IMR-90 (cell line): ENCODE measurements at regions not wholly inside any gene's neighbourhood (a gene's known extent, or its start where the extent isn't known, plus 50 kb on each side); places are given as distances from the start of the nearest gene placed in this dataset.

Source experiments
- ATAC-seq: fragments of 200-7000 bp; cut with Tn5 transposase; 2 replicates; pipeline ENCODE4 v1.9.1; 2020; ENCODE audit warnings: low read depth, mild to moderate bottlenecking, moderate library complexity
- BruUV-seq: library from RNA; stranded (reverse); fragments of 400-500 nt; replicated peaks from 2 replicates; lab custom pipeline; 2021; lab: Mats Ljungman, UMichigan
- CTCF ChIA-PET: fragments of 300-600 bp; formaldehyde crosslinking; extraction: SDS; loops from one replicate; lab custom pipeline; 2021; ENCODE audit warnings: antibody characterized with exemption; lab: Yijun Ruan, JAX
- POLR2A ChIA-PET: fragments of 300-600 bp; sonication (Branson Sonifier 250); formaldehyde crosslinking; loops from one replicate; lab custom pipeline; 2022; ENCODE audit warnings: antibody characterized with exemption; ENCODE audit not compliant: unreplicated experiment; lab: Charles Lee
- DNase-seq: peaks from one replicate; pipeline ENCODE4 v3.0.0; 2013
- H2AFZ ChIP-seq: replicated peaks from 2 replicates; pipeline ENCODE3; 2013; ENCODE audit warnings: low read length, mild to moderate bottlenecking; ENCODE audit not compliant: poor library complexity
- H2AK5ac ChIP-seq: 2 replicates; pipeline ENCODE4 v1.6.1; 2013; ENCODE audit warnings: low read depth, low read length, inconsistent platforms
- H2AK9ac ChIP-seq: replicated peaks from 2 replicates; pipeline ENCODE3; 2013; ENCODE audit warnings: mild to moderate bottlenecking, low read depth, low read length, moderate library complexity; ENCODE audit not compliant: poor library complexity
- H2BK120ac ChIP-seq: 2 replicates; pipeline ENCODE4 v1.6.1; 2013; ENCODE audit warnings: low read depth, low read length, inconsistent platforms
- H2BK15ac ChIP-seq: 3 replicates; pipeline ENCODE4 v1.6.1; 2013; ENCODE audit warnings: low read depth, low read length, inconsistent platforms
- H2BK20ac ChIP-seq: 2 replicates; pipeline ENCODE4 v1.6.1; 2013; ENCODE audit warnings: low read depth, mild to moderate bottlenecking, inconsistent platforms, low read length, moderate library complexity
- H2BK5ac ChIP-seq: 2 replicates; pipeline ENCODE4 v1.6.1; 2013; ENCODE audit warnings: mild to moderate bottlenecking, low read depth, low read length, inconsistent platforms; ENCODE audit not compliant: poor library complexity, severe bottlenecking
- H3K14ac ChIP-seq: replicated peaks from 2 replicates; pipeline ENCODE4 v1.6.1; 2013; ENCODE audit warnings: low read depth, low read length, inconsistent platforms
- H3K18ac ChIP-seq: 2 replicates; pipeline ENCODE4 v1.6.1; 2013; ENCODE audit warnings: low read depth, low read length, control low read depth
- H3K23ac ChIP-seq: 2 replicates; pipeline ENCODE4 v1.6.1; 2013; ENCODE audit warnings: low read depth, low read length, inconsistent platforms
- H3K27ac ChIP-seq: 2 replicates; pipeline ENCODE4 v1.5.1; 2013; ENCODE audit warnings: mild to moderate bottlenecking, control low read depth, low read length; ENCODE audit not compliant: insufficient read depth
- H3K27me3 ChIP-seq: 2 replicates; pipeline ENCODE4 v1.6.1; 2013; ENCODE audit warnings: low read length; ENCODE audit not compliant: control insufficient read depth, insufficient read depth
- H3K36me3 ChIP-seq: 2 replicates; pipeline ENCODE4 v1.6.1; 2013; ENCODE audit warnings: low read length, mixed read lengths; ENCODE audit not compliant: control insufficient read depth, insufficient read depth
- H3K4ac ChIP-seq: 2 replicates; pipeline ENCODE4 v1.6.1; 2013; ENCODE audit warnings: low read depth, low read length, inconsistent platforms
- H3K4me1 ChIP-seq: 2 replicates; pipeline ENCODE4 v1.6.1; 2013; ENCODE audit warnings: low read length, mixed read lengths; ENCODE audit not compliant: control insufficient read depth, insufficient read depth
- H3K4me2 ChIP-seq: 2 replicates; pipeline ENCODE4 v1.6.1; 2013; ENCODE audit warnings: low read depth, mild to moderate bottlenecking, control low read depth, low read length, moderate library complexity
- H3K4me3 ChIP-seq: 2 replicates; pipeline ENCODE4 v1.5.1; 2013; ENCODE audit warnings: low read depth, mild to moderate bottlenecking, control low read depth, low read length, moderate library complexity; ENCODE audit not compliant: insufficient read depth
- H3K56ac ChIP-seq: 2 replicates; pipeline ENCODE4 v1.6.1; 2013; ENCODE audit warnings: low read length, inconsistent platforms; ENCODE audit not compliant: insufficient read depth; ENCODE audit errors: extremely low read depth
- H3K79me1 ChIP-seq, 2 experiments: 2 replicates each; pipeline ENCODE4 v1.6.1; 2013; ENCODE audit warnings: low read length in 2 of 2, inconsistent platforms in 1 of 2, low read depth in 1 of 2
- H3K9ac ChIP-seq: 2 replicates; pipeline ENCODE4 v1.6.1; 2013; ENCODE audit warnings: low read depth, low read length, control low read depth
- H3K9me1 ChIP-seq: 2 replicates; pipeline ENCODE4 v1.6.1; 2013; ENCODE audit warnings: low read length, inconsistent platforms; ENCODE audit not compliant: insufficient read depth
- H3K9me3 ChIP-seq: 2 replicates; pipeline ENCODE4 v1.6.1; 2013; ENCODE audit warnings: low read length; ENCODE audit not compliant: control insufficient read depth, insufficient read depth
- H4K20me1 ChIP-seq: 2 replicates; pipeline ENCODE4 v1.6.1; 2013; ENCODE audit warnings: low read length, inconsistent platforms; ENCODE audit not compliant: insufficient read depth
- H4K5ac ChIP-seq: 2 replicates; pipeline ENCODE4 v1.6.1; 2013; ENCODE audit warnings: mild to moderate bottlenecking, low read depth, low read length, control low read depth
- H4K8ac ChIP-seq, 2 experiments: 2 replicates each; pipeline ENCODE4 v1.6.1; 2013; ENCODE audit warnings: low read depth in 2 of 2, low read length in 2 of 2, control low read depth in 1 of 2, inconsistent platforms in 1 of 2
- H4K91ac ChIP-seq: 2 replicates; pipeline ENCODE4 v1.6.1; 2013; ENCODE audit warnings: low read depth, low read length, inconsistent platforms; ENCODE audit not compliant: insufficient read depth
- CEBPB ChIP-seq: IDR thresholded peaks from 2 replicates; pipeline ENCODE4 v1.6.1; 2012; ENCODE audit warnings: low read depth, low read length, improper control_type of control experiment
- RFX5 ChIP-seq: IDR thresholded peaks from 2 replicates; pipeline ENCODE4 v1.8.0; 2012; ENCODE audit warnings: low read depth, mild to moderate bottlenecking, low read length, moderate library complexity
- SMC3 ChIP-seq: fragments of 150-350 bp; IDR thresholded peaks from 2 replicates; pipeline ENCODE4 v1.6.1; 2016; ENCODE audit warnings: low read depth, mild to moderate bottlenecking, antibody characterized with exemption, low read length, moderate library complexity
- WGBS, 2 experiments: methylation state at CpG; one replicate each; pipeline versions ENCODE4 v1.1.5 to v1.1.7; 2013; ENCODE audit warnings: missing lambda C conversion rate in 2 of 2; ENCODE audit not compliant: insufficient read length in 1 of 2; ENCODE audit errors: extremely low coverage in 2 of 2; 5-methylcytosine and 5-hydroxymethylcytosine counted together
- dilution Hi-C: fragments of 300-500 bp; cut with HindIII; formaldehyde crosslinking; loops from one replicate; pipeline ENCODE4 v1.14.3; 2018; ENCODE audit warnings: low sequenced_read_pairs; ENCODE audit not compliant: unreplicated experiment
- in situ Hi-C: fragments of 300-500 bp; cut with MboI; formaldehyde crosslinking; loops from 3 replicates; pipeline ENCODE4 v1.14.3; 2019; ENCODE audit warnings: low sequenced_read_pairs, inconsistent platforms, mixed read lengths
- intact Hi-C: fragments of 100-400 bp; cut with micrococcal nuclease; formaldehyde crosslinking; loops from 2 replicates; pipeline ENCODE4 v1.10.0; 2022
- TF ChIP-seq, protein P1 (sequence below): fragments of 150-350 bp; IDR thresholded peaks from 2 replicates; pipeline ENCODE4 v1.6.1; 2016; ENCODE audit warnings: low read depth, mild to moderate bottlenecking, low read length, moderate library complexity, borderline replicate concordance

DNA sequence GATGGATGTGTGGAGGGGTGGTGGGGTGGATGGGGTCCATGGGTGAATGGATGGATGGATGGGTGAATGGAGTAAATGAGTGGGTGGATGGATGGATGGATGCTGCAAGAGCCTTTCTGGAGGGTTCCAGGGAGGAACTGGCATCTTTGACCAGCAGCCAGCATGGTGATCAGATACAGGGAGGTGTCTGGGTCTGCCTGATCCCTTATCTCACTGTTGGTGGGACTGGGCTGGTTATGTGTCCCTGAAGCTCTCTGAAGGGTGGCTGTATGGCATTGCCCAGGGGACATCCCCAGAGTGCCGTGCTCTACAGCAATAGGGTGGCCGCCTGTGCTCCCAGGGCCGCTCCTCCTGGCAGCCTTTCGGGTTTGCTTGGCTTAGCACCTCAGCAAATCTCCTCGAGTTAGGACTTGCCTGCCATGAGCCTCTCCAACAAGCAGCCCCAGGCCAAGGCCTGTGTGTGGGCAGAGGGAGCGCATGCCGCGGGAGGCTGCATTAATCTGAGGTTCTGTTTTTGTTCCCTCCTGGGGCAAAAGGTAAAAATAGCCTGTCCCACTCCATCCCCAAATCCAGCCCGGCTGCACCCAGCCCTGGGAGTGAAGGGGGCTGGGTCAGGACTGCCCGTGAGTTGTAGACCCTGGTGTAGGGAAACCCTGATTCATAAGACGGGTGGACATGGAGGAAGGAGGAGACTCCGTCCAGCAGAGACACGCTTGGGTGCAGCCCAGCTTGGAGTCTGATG lies 165.4 kb downstream of the SEC14L1 start:
- TF ChIP-seq, protein P1, sequence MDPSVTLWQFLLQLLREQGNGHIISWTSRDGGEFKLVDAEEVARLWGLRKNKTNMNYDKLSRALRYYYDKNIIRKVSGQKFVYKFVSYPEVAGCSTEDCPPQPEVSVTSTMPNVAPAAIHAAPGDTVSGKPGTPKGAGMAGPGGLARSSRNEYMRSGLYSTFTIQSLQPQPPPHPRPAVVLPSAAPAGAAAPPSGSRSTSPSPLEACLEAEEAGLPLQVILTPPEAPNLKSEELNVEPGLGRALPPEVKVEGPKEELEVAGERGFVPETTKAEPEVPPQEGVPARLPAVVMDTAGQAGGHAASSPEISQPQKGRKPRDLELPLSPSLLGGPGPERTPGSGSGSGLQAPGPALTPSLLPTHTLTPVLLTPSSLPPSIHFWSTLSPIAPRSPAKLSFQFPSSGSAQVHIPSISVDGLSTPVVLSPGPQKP: no peak
- no peak for TF ChIP-seq RFX5
- TF ChIP-seq CEBPB: no peak
- no peak for TF ChIP-seq SMC3
- H3K4me1 ChIP-seq: peaks cover 23% of the 10 kb centered on the region
- dilution Hi-C loops: no loop called here
- intact Hi-C loops: no loop called here
- H4K91ac ChIP-seq: peak overlapping the region; percentile 53; the same call in 1 of the 2 replicates
- no peak overlapping the region for H3K23ac ChIP-seq
- H2AK9ac ChIP-seq: peak overlapping the region; percentile 18
- POLR2A ChIA-PET: no interaction called here
- in situ Hi-C loops: no loop called here
- H2BK15ac ChIP-seq: no peak overlapping the region; the same call in 2 of the 3 replicates
- no peak overlapping the region for H3K4me3 ChIP-seq
- no peak overlapping the region for H3K9ac ChIP-seq
- no TSS peak for BruUV-seq
- H4K5ac ChIP-seq: no peak overlapping the region
- CTCF ChIA-PET: no interaction called here
- WGBS, 2 experiments: 88% methylated on average over 5 of the region's 13 CpGs; no CpG with 5 or more reads in 1 of the 2 experiments
- H3K9me3 ChIP-seq: no peaks in the 10 kb centered on the region
- no peaks in the 10 kb centered on the region for H4K20me1 ChIP-seq
- H3K27me3 ChIP-seq: no peaks in the 10 kb centered on the region
- DNase-seq (no peak), ATAC-seq (no peak)
- no peak overlapping the region for H4K8ac ChIP-seq
- H3K18ac ChIP-seq: no peak overlapping the region
- no peak overlapping the region for H2AFZ ChIP-seq
- H2AK5ac ChIP-seq: peak overlapping the region; percentile 51; the same call in 1 of the 2 replicates
- no peak overlapping the region for H3K56ac ChIP-seq
- no peaks in the 10 kb centered on the region for H3K36me3 ChIP-seq
- H2BK20ac ChIP-seq: no peak overlapping the region
- H3K79me1 ChIP-seq: peaks cover 14 to 73% of the 10 kb centered on the region in 2 experiments; a peak in 3 of 4 replicates
- no peak overlapping the region for H3K4me2 ChIP-seq
- no peak overlapping the region for H2BK5ac ChIP-seq
- H3K4ac ChIP-seq: peak overlapping the region; percentile 28; the same call in 1 of the 2 replicates
- H3K9me1 ChIP-seq: peaks cover 39% of the 10 kb centered on the region
- no peak overlapping the region for H3K27ac ChIP-seq
- H2BK120ac ChIP-seq: peak overlapping the region; percentile 0; the same call in 1 of the 2 replicates
- H3K14ac ChIP-seq: peak overlapping the region; percentile 68; the same call in 1 of the 2 replicates
